Left lung (tissue), 4 donors: ENCODE measurements at regions not wholly inside any gene's neighbourhood (a gene's known extent, or its start where the extent isn't known, plus 50 kb on each side); places are given as distances from the start of the nearest gene placed in this dataset.

Experiments used
- ATAC-seq: fragments of 200-7000 bp; cut with Tn5 transposase; one replicate; pipeline ENCODE4 v1.9.1; 2020; ENCODE audit warnings: moderate library complexity
- DNase-seq, 4 donors: peaks; one replicate each; pipeline ENCODE4 v3.0.0-alpha.2; 2013 to 2020
- H3K27ac ChIP-seq, 2 donors: fragments of 200-600 bp; sonication (generic) in 1 of 2; one replicate each; pipeline versions ENCODE4 v1.5.0 to v1.8.0; 2020 to 2021
- H3K27me3 ChIP-seq, 2 donors: fragments of 200-600 bp; sonication (generic) in 1 of 2; one replicate each; pipeline versions ENCODE4 v1.5.0 to v1.8.0; 2020 to 2021
- H3K36me3 ChIP-seq, 2 donors: fragments of 200-600 bp; sonication (generic) in 1 of 2; one replicate each; pipeline versions ENCODE4 v1.5.0 to v1.8.0; 2020 to 2021
- H3K4me1 ChIP-seq, 2 donors: fragments of 200-600 bp; one replicate each; pipeline ENCODE4 v1.8.0; 2021
- H3K4me3 ChIP-seq, 2 donors: fragments of 200-600 bp; sonication (generic) in 1 of 2; one replicate each; pipeline versions ENCODE4 v1.5.0 to v1.8.0; 2020 to 2021; ENCODE audit warnings: mild to moderate bottlenecking in 1 of 2
- H3K9me3 ChIP-seq, 2 donors: fragments of 200-600 bp; sonication (generic) in 1 of 2; one replicate each; pipeline versions ENCODE4 v1.5.0 to v1.8.0; 2020 to 2021
- CTCF ChIP-seq, 2 donors: fragments of 200-600 bp; sonication (generic) in 1 of 2; IDR thresholded peaks; one replicate each; pipeline versions ENCODE4 v1.5.0 to v1.8.0; 2021; ENCODE audit warnings: antibody characterized with exemption in 2 of 2
- intact Hi-C, 2 donors: fragments of 100-400 bp; cut with DNase I; formaldehyde crosslinking; loops; one replicate each; pipeline versions ENCODE4 v1.11.2 to v1.14.2; 2022
- donor health status: DM: no; HTN: yes; CAD: no.
- donor health status: DM: no; HTN: no; CAD: no.

GRCh38 chr5:18761801-18762200 is 1127.5 kb downstream of the TAF11L14 start:
- DNase-seq (no peak), ATAC-seq (no peak)
- Histone ChIP-seq H3K27me3 (no peaks in the 10 kb centered on the region), H3K27ac (no peak overlapping the region), H3K4me3 (no peak overlapping the region), H3K4me1 (no peaks in the 10 kb centered on the region), H3K9me3 (no peaks in the 10 kb centered on the region), H3K36me3 (no peaks in the 10 kb centered on the region)
- TF ChIP-seq CTCF (IDR thresholded peaks at IDR 0.05) = no peak
- intact Hi-C loops = no loop called here

- Histone ChIP-seq H3K4me1 (no peaks in the 10 kb centered on the region), H3K27ac (no peak overlapping the region), H3K27me3 (no peaks in the 10 kb centered on the region), H3K4me3 (no peak overlapping the region), H3K36me3 (no peaks in the 10 kb centered on the region), H3K9me3 (no peaks in the 10 kb centered on the region)
- ATAC-seq (no peak), DNase-seq (no peak)
- intact Hi-C loops = no loop called here
- TF ChIP-seq CTCF (IDR thresholded peaks at IDR 0.05) = no peak
Measured at GRCh38 chr5:18764161-18764560, 1129.9 kb downstream of the TAF11L14 start.

GRCh38 chr5:18765304-18765703 is 1131.0 kb downstream of the TAF11L14 start:
- intact Hi-C loops = no loop called here
- ATAC-seq (no peak), DNase-seq (no peak)
- Histone ChIP-seq H3K36me3 (no peaks in the 10 kb centered on the region), H3K27me3 (no peaks in the 10 kb centered on the region), H3K9me3 (no peaks in the 10 kb centered on the region), H3K27ac (no peak overlapping the region), H3K4me1 (no peaks in the 10 kb centered on the region), H3K4me3 (no peak overlapping the region)
- TF ChIP-seq CTCF (IDR thresholded peaks at IDR 0.05) = no peak

GRCh38 chr5:18771097-18771610 is 1136.9 kb downstream of the TAF11L14 start:
- intact Hi-C loops = no loop called here
- no peak for TF ChIP-seq CTCF (IDR thresholded peaks at IDR 0.05)
- no peak for ATAC-seq

GRCh38 chr5:18772475-18772874 is 1138.2 kb downstream of the TAF11L14 start:
- no peak overlapping the region for H3K27ac ChIP-seq
- peak in 1 of 4 donors; percentile 6 for DNase-seq
- H3K36me3 ChIP-seq = no peaks in the 10 kb centered on the region
- no peaks in the 10 kb centered on the region for H3K27me3 ChIP-seq
- H3K4me3 ChIP-seq = no peak overlapping the region
- intact Hi-C loops = no loop called here
- TF ChIP-seq CTCF (IDR thresholded peaks at IDR 0.05) = no peak
- no peaks in the 10 kb centered on the region for H3K4me1 ChIP-seq
- H3K9me3 ChIP-seq = no peaks in the 10 kb centered on the region
- ATAC-seq = peak; percentile 16

More at GRCh38 chr5:18771097-18771610, 1136.9 kb downstream of the TAF11L14 start:
- Histone ChIP-seq H3K27ac (no peak overlapping the region), H3K9me3 (no peaks in the 10 kb centered on the region), H3K4me1 (no peaks in the 10 kb centered on the region), H3K4me3 (no peak overlapping the region), H3K36me3 (no peaks in the 10 kb centered on the region), H3K27me3 (no peaks in the 10 kb centered on the region)
- DNase-seq = no peak
